Memory B cell (primary cell): ENCODE measurements at regions not wholly inside any gene's neighbourhood (a gene's known extent, or its start where the extent isn't known, plus 50 kb on each side); places are given as distances from the start of the nearest gene placed in this dataset.
A peak's percentile ranks its signal among the peaks of the same experiment; 100 is the strongest.
"Not testable (repeated sequence)": the region's sequence is repeated elsewhere in the genome, so short reads cannot be mapped to it uniquely, and the experiment has no call there.

Experiments used
- ATAC-seq: fragments of 150-1000 bp; cut with Tn5 transposase; 2 replicates; pipeline ENCODE4 v1.10.0; 2021; ENCODE audit warnings: low read depth, mild to moderate bottlenecking, moderate library complexity
- DNase-seq, 2 donors: peaks; one replicate each; pipeline ENCODE4 v3.0.0; 2022; ENCODE audit warnings: low spot score in 2 of 2
- H3K27ac Mint-ChIP-seq: one replicate; pipeline ENCODE4 v1.8.0; 2022; ENCODE audit warnings: mild to moderate bottlenecking, moderate library complexity, mixed read lengths
- H3K27me3 Mint-ChIP-seq: one replicate; pipeline ENCODE4 v1.8.0; 2022; ENCODE audit warnings: mixed read lengths
- H3K36me3 Mint-ChIP-seq: one replicate; pipeline ENCODE4 v1.8.0; 2022; ENCODE audit warnings: mild to moderate bottlenecking, mixed read lengths
- H3K4me1 Mint-ChIP-seq: one replicate; pipeline ENCODE4 v1.8.0; 2022; ENCODE audit warnings: mixed read lengths
- H3K4me3 Mint-ChIP-seq: one replicate; pipeline ENCODE4 v1.8.0; 2022; ENCODE audit warnings: mild to moderate bottlenecking, moderate library complexity, mixed read lengths
- H3K9me3 Mint-ChIP-seq: one replicate; pipeline ENCODE4 v1.8.0; 2022; ENCODE audit warnings: mixed read lengths

- ATAC-seq (no peak), DNase-seq (no peak)
- Mint-ChIP-seq H3K9me3 (no peaks in the 10 kb centered on the region), H3K36me3 (no peaks in the 10 kb centered on the region), H3K4me3 (no peak overlapping the region), H3K27ac (no peak overlapping the region), H3K4me1 (no peaks in the 10 kb centered on the region), H3K27me3 (peaks cover 6% of the 10 kb centered on the region)
Observed at GRCh38 chr14:53628261-53628660, 328.4 kb downstream of the BMP4 start.

- Mint-ChIP-seq H3K36me3 (no peaks in the 10 kb centered on the region), H3K4me1 (no peaks in the 10 kb centered on the region), H3K27me3 (peaks cover 8% of the 10 kb centered on the region), H3K4me3 (no peak overlapping the region), H3K9me3 (no peaks in the 10 kb centered on the region), H3K27ac (no peak overlapping the region)
- DNase-seq, result no peak
- ATAC-seq, result no peak
Observed at GRCh38 chr14:53626761-53627160, 329.9 kb downstream of the BMP4 start.

- ATAC-seq (no peak), DNase-seq (no peak)
- Mint-ChIP-seq H3K9me3 (no peaks in the 10 kb centered on the region), H3K4me1 (peaks cover 2% of the 10 kb centered on the region), H3K36me3 (no peaks in the 10 kb centered on the region), H3K27me3 (peaks cover 2% of the 10 kb centered on the region), H3K4me3 (no peak overlapping the region), H3K27ac (no peak overlapping the region)
Observed at GRCh38 chr14:53622447-53622846, 334.2 kb downstream of the BMP4 start.

- no peak for DNase-seq
- Mint-ChIP-seq H3K27me3 (peaks cover 2% of the 10 kb centered on the region), H3K36me3 (no peaks in the 10 kb centered on the region), H3K4me1 (peaks cover 2% of the 10 kb centered on the region), H3K27ac (no peak overlapping the region), H3K9me3 (no peaks in the 10 kb centered on the region), H3K4me3 (no peak overlapping the region)
- no peak for ATAC-seq
Observed at GRCh38 chr14:53621921-53622320, 334.7 kb downstream of the BMP4 start.

- Mint-ChIP-seq H3K9me3 (no peaks in the 10 kb centered on the region), H3K27ac (no peak overlapping the region), H3K36me3 (no peaks in the 10 kb centered on the region), H3K4me1 (peaks cover 2% of the 10 kb centered on the region), H3K4me3 (no peak overlapping the region), H3K27me3 (peaks cover 2% of the 10 kb centered on the region)
- ATAC-seq, result no peak
- no peak for DNase-seq
Observed at GRCh38 chr14:53621433-53621832, 335.2 kb downstream of the BMP4 start.

GRCh38 chr14:53620890-53621289, 335.7 kb downstream of the BMP4 start:
- Mint-ChIP-seq H3K4me1 (peaks cover 5% of the 10 kb centered on the region), H3K9me3 (no peaks in the 10 kb centered on the region), H3K27me3 (peaks cover 2% of the 10 kb centered on the region), H3K27ac (no peak overlapping the region), H3K36me3 (no peaks in the 10 kb centered on the region), H3K4me3 (no peak overlapping the region)
- DNase-seq (no peak), ATAC-seq (no peak)

- Mint-ChIP-seq H3K36me3 (no peaks in the 10 kb centered on the region), H3K9me3 (no peaks in the 10 kb centered on the region), H3K4me1 (peaks cover 6% of the 10 kb centered on the region), H3K4me3 (no peak overlapping the region), H3K27ac (no peak overlapping the region), H3K27me3 (peaks cover 2% of the 10 kb centered on the region)
- ATAC-seq, result no peak
- DNase-seq, result no peak
Observed at GRCh38 chr14:53620317-53620716, 336.3 kb downstream of the BMP4 start.

GRCh38 chr14:53619691-53620231, 336.9 kb downstream of the BMP4 start:
- peaks cover 6% of the 10 kb centered on the region for H3K4me1 Mint-ChIP-seq

GRCh38 chr14:53616536-53616935, 340.1 kb downstream of the BMP4 start:
- not testable (repeated sequence) for H3K27ac Mint-ChIP-seq, H3K9me3 Mint-ChIP-seq, DNase-seq, ATAC-seq, H3K4me3 Mint-ChIP-seq, H3K27me3 Mint-ChIP-seq, H3K36me3 Mint-ChIP-seq
- peaks cover 23% of the 10 kb centered on the region for H3K4me1 Mint-ChIP-seq

More at GRCh38 chr14:53619691-53620231, 336.9 kb downstream of the BMP4 start:
- Mint-ChIP-seq H3K9me3 (no peaks in the 10 kb centered on the region), H3K27me3 (peaks cover 2% of the 10 kb centered on the region), H3K27ac (no peak overlapping the region), H3K36me3 (no peaks in the 10 kb centered on the region), H3K4me3 (no peak overlapping the region)
- DNase-seq (no peak), ATAC-seq (no peak)

- Mint-ChIP-seq H3K27me3 (no peaks in the 10 kb centered on the region), H3K27ac (no peak overlapping the region), H3K4me1 (peaks cover 21% of the 10 kb centered on the region), H3K9me3 (no peaks in the 10 kb centered on the region), H3K4me3 (no peak overlapping the region), H3K36me3 (no peaks in the 10 kb centered on the region)
- DNase-seq, result no peak
- no peak for ATAC-seq
Observed at GRCh38 chr14:53615252-53615651, 341.4 kb downstream of the BMP4 start.

GRCh38 chr14:53613404-53614253, 343.0 kb downstream of the BMP4 start:
- ATAC-seq (peak; percentile 93), DNase-seq (peak; percentile 51 to 62)
- H3K4me1 Mint-ChIP-seq, result peaks cover 21% of the 10 kb centered on the region
- H3K9me3 Mint-ChIP-seq, result no peaks in the 10 kb centered on the region
- H3K36me3 Mint-ChIP-seq, result no peaks in the 10 kb centered on the region
- peak overlapping the region; percentile 81 for H3K4me3 Mint-ChIP-seq
- peak overlapping the region; percentile 94 for H3K27ac Mint-ChIP-seq
- H3K27me3 Mint-ChIP-seq, result no peaks in the 10 kb centered on the region

GRCh38 chr14:53610947-53611346, 345.7 kb downstream of the BMP4 start:
- no peak for ATAC-seq
- H3K36me3 Mint-ChIP-seq, result no peaks in the 10 kb centered on the region
- H3K27ac Mint-ChIP-seq, result no peak overlapping the region
- H3K27me3 Mint-ChIP-seq, result no peaks in the 10 kb centered on the region
- H3K4me3 Mint-ChIP-seq, result no peak overlapping the region
- peaks cover 27% of the 10 kb centered on the region for H3K4me1 Mint-ChIP-seq
- DNase-seq, result no peak
- H3K9me3 Mint-ChIP-seq, result no peaks in the 10 kb centered on the region

- no peak for ATAC-seq
- H3K4me1 Mint-ChIP-seq, result peaks cover 24% of the 10 kb centered on the region
- H3K9me3 Mint-ChIP-seq, result no peaks in the 10 kb centered on the region
- H3K27ac Mint-ChIP-seq, result no peak overlapping the region
- no peak overlapping the region for H3K4me3 Mint-ChIP-seq
- no peaks in the 10 kb centered on the region for H3K27me3 Mint-ChIP-seq
- H3K36me3 Mint-ChIP-seq, result no peaks in the 10 kb centered on the region
- no peak for DNase-seq
Observed at GRCh38 chr14:53609009-53609408, 347.6 kb downstream of the BMP4 start.

- Mint-ChIP-seq H3K27me3 (no peaks in the 10 kb centered on the region), H3K9me3 (no peaks in the 10 kb centered on the region), H3K36me3 (no peaks in the 10 kb centered on the region), H3K4me1 (peaks cover 18% of the 10 kb centered on the region), H3K4me3 (no peak overlapping the region), H3K27ac (peak overlapping the region; percentile 51)
- ATAC-seq (peak; percentile 48), DNase-seq (no peak)
Observed at GRCh38 chr14:53608369-53608768, 348.3 kb downstream of the BMP4 start.

- Mint-ChIP-seq H3K4me1 (peaks cover 9% of the 10 kb centered on the region), H3K9me3 (no peaks in the 10 kb centered on the region), H3K36me3 (no peaks in the 10 kb centered on the region), H3K27me3 (peaks cover 2% of the 10 kb centered on the region), H3K27ac (no peak overlapping the region), H3K4me3 (no peak overlapping the region)
- DNase-seq (no peak), ATAC-seq (no peak)
Observed at GRCh38 chr14:53606203-53606602, 350.4 kb downstream of the BMP4 start.
